Right lobe of liver (tissue), 4 donors: ENCODE measurements at regions not wholly inside any gene's neighbourhood (a gene's known extent, or its start where the extent isn't known, plus 50 kb on each side); places are given as distances from the start of the nearest gene placed in this dataset.

Experiments
- POLR2A ChIP-seq: fragments of 450-650 bp; IDR thresholded peaks from one replicate; pipeline ENCODE4 v1.6.1; 2017; ENCODE audit warnings: antibody characterized with exemption, mild to moderate bottlenecking
- TF ChIP-seq, protein P1 (sequence below), 4 donors: fragments of 200-600 bp in 3 of 4; fragments of 450-650 bp in 1 of 4; IDR thresholded peaks; one replicate each; pipeline versions ENCODE4 v1.5.1 to v1.8.0; 2016 to 2022; ENCODE audit warnings: antibody characterized with exemption in 4 of 4, mild to moderate bottlenecking in 2 of 4
- donor health status: DM: no; HTN: no; CAD: no.
- donor health status: DM: no; HTN: no; CAD: no.
- donor health status: DM: no; HTN: yes; CAD: no.

DNA sequence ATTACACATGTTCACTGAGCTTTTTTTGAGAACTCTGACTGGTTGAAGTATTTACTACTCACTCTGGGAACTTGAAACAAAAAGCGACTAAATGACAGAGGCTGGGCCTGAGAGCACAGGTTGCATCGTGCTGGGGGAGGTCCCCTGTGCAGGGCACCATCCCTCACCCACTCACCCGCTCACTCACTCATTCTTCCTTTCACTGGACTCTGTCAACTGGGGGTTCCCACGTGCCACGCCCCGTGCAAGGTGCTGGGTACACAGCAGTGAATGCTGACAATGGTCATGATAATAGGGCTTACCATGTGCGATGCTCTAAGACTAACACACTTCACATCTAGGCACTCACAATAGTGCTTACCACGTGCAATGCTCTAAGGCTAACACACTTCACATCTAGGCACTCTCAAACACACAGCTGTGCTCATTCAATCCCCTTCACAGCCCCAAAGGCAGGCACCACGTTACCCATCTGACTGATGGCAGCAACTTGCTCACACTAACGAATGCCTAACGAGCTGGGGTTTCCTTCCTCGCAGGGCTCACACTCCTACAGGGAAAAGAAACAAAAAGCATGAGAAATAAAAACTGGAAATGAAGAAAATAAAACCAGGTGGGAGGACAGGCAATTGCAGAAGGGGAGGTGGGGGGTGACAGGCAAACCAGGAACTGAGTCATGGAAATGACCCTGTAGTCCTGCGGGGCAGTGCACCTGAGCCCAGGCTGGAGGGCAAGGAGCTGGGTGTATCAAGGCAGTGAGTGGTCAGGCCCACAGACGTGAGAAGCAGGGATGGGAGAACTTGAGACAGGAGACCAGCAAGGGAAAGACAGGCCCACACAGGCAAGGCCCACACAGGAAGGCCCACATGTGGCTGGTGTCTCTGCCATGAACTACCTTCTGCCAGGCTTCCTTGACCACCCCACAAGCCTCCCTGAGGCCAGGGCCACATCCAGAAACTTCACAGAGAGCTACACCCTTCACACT is 147.0 kb upstream of the FAM20C start:
- TF ChIP-seq, protein P1, sequence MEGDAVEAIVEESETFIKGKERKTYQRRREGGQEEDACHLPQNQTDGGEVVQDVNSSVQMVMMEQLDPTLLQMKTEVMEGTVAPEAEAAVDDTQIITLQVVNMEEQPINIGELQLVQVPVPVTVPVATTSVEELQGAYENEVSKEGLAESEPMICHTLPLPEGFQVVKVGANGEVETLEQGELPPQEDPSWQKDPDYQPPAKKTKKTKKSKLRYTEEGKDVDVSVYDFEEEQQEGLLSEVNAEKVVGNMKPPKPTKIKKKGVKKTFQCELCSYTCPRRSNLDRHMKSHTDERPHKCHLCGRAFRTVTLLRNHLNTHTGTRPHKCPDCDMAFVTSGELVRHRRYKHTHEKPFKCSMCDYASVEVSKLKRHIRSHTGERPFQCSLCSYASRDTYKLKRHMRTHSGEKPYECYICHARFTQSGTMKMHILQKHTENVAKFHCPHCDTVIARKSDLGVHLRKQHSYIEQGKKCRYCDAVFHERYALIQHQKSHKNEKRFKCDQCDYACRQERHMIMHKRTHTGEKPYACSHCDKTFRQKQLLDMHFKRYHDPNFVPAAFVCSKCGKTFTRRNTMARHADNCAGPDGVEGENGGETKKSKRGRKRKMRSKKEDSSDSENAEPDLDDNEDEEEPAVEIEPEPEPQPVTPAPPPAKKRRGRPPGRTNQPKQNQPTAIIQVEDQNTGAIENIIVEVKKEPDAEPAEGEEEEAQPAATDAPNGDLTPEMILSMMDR (IDR thresholded peaks at IDR 0.05) = no peak
- TF ChIP-seq POLR2A = no peak
